Panc1 (cell line): ENCODE measurements at regions not wholly inside any gene's neighbourhood (a gene's known extent, or its start where the extent isn't known, plus 50 kb on each side); places are given as distances from the start of the nearest gene placed in this dataset.

Source experiments
- POLR2AphosphoS5 ChIP-seq: IDR thresholded peaks from 2 replicates; pipeline ENCODE4 v1.6.1; 2012; ENCODE audit warnings: mild to moderate bottlenecking, low read depth, low read length, moderate library complexity
- TF ChIP-seq, protein P1 (sequence below): fragments of 450-650 bp; IDR thresholded peaks from 2 replicates; pipeline ENCODE4 v1.5.1; 2017; ENCODE audit warnings: mild to moderate bottlenecking
- TF ChIP-seq, protein P2 (sequence below), 2 experiments: IDR thresholded peaks; 2 replicates each; pipeline ENCODE4 v1.6.1; 2011 to 2012; ENCODE audit warnings: low read depth in 2 of 2, control low read depth in 1 of 2, low read length in 1 of 2, mild to moderate bottlenecking in 1 of 2, moderate library complexity in 1 of 2; ENCODE audit not compliant: insufficient read depth in 1 of 2

DNA sequence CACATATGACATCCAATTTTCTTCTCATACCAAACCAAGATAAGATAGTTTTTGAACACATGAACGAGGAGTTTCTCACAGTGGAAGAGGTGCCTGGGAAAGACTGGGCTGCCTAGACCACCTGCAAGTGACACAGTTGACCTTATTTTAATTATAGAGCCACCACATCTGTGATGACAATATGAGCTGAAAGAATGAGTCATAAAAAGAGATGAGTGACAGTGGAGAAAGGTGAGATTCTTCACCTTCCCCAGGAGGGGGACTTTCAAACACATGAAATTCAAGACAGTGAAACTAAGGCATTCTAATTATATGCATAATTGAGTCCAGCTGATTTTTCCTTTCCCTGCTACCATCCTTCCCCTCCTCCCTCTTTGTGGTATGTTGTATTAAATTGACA is 475.5 kb downstream of the NXPH1 start:
- TF ChIP-seq, protein P1, sequence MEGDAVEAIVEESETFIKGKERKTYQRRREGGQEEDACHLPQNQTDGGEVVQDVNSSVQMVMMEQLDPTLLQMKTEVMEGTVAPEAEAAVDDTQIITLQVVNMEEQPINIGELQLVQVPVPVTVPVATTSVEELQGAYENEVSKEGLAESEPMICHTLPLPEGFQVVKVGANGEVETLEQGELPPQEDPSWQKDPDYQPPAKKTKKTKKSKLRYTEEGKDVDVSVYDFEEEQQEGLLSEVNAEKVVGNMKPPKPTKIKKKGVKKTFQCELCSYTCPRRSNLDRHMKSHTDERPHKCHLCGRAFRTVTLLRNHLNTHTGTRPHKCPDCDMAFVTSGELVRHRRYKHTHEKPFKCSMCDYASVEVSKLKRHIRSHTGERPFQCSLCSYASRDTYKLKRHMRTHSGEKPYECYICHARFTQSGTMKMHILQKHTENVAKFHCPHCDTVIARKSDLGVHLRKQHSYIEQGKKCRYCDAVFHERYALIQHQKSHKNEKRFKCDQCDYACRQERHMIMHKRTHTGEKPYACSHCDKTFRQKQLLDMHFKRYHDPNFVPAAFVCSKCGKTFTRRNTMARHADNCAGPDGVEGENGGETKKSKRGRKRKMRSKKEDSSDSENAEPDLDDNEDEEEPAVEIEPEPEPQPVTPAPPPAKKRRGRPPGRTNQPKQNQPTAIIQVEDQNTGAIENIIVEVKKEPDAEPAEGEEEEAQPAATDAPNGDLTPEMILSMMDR: no peak
- TF ChIP-seq, protein P2, sequence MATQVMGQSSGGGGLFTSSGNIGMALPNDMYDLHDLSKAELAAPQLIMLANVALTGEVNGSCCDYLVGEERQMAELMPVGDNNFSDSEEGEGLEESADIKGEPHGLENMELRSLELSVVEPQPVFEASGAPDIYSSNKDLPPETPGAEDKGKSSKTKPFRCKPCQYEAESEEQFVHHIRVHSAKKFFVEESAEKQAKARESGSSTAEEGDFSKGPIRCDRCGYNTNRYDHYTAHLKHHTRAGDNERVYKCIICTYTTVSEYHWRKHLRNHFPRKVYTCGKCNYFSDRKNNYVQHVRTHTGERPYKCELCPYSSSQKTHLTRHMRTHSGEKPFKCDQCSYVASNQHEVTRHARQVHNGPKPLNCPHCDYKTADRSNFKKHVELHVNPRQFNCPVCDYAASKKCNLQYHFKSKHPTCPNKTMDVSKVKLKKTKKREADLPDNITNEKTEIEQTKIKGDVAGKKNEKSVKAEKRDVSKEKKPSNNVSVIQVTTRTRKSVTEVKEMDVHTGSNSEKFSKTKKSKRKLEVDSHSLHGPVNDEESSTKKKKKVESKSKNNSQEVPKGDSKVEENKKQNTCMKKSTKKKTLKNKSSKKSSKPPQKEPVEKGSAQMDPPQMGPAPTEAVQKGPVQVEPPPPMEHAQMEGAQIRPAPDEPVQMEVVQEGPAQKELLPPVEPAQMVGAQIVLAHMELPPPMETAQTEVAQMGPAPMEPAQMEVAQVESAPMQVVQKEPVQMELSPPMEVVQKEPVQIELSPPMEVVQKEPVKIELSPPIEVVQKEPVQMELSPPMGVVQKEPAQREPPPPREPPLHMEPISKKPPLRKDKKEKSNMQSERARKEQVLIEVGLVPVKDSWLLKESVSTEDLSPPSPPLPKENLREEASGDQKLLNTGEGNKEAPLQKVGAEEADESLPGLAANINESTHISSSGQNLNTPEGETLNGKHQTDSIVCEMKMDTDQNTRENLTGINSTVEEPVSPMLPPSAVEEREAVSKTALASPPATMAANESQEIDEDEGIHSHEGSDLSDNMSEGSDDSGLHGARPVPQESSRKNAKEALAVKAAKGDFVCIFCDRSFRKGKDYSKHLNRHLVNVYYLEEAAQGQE (IDR thresholded peaks at IDR 0.05; ENCODE audit: insufficient read depth in 1 of 2, low read depth in 2 of 2, low read length in 1 of 2): no peak
- no peak for TF ChIP-seq POLR2AphosphoS5
